Activated CD4-positive, alpha-beta T cell treated with anti-CD3 and anti-CD28 coated beads, Interleukin-10, Interleukin-2, amounts not matched to agents 100 ng/mL and 50 ng/mL, durations not matched to agents 16 hours and 8 hours (primary cell): ENCODE measurements at regions not wholly inside any gene's neighbourhood (a gene's known extent, or its start where the extent isn't known, plus 50 kb on each side); places are given as distances from the start of the nearest gene placed in this dataset.
"Not testable (repeated sequence)": the region's sequence is repeated elsewhere in the genome, so short reads cannot be mapped to it uniquely, and the experiment has no call there.

Experiments
- DNase-seq: peaks from one replicate; pipeline ENCODE4 v3.0.0-alpha.2; 2020

DNA sequence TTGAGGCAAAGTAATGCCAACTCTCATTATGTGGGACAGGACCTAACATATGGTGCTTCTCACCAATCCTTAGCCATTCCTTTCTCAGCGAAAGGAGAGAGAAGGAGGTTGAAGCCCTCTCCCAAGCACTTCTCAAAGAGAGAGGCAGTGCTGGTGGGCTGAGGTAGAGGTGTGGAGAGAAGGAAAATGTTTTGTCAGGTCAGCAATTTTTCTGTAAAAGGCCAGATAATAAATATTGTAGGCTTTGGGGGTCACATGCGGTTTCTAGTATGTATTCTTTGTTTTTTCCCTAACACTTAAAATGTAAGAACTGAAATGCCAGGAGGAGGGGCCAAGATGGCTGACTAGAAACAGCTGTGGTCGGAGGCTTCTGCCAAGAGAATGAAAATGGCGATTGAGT is 225.0 kb upstream of the NPY start:
- DNase-seq = no peak

DNA sequence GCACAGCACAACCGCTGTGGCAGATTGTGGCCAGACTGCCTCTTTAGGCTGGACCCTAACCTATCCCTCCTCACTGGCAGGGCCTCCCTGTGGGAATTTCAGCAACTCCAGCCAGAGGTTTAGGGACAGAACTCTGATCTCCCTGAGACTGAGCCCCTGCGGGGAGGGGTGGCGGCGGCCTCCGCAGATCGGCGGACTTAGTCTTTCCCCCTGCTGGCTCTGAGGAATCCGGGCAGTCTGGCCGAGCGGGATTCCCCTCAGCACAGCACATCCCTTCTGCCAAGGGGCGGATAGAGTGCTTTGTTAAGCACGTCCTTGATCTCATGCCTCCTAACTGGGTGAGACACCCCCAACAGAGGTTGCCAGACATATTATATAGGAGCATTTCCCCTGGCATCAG is 224.2 kb upstream of the NPY start:
- no peak for DNase-seq

DNA sequence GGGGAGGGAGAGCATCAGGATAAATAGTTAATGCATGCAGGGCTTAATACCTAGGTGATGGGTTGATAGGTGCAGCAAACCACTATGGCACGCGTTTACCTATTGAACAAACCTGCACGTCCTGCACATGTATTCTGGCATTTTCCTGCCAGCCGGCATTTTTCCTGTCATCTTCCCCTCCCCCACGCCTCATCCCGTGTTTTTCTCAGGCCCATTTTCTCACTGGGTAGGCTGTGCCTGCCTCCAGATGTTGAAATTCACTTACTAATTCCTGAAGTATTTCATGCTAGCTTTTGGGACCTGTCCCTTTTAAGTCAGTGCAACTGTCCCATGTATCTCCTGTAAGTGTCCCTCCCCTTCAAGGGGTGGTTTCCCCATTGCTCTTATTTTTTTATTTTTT is 220.3 kb upstream of the NPY start:
- no peak for DNase-seq

DNA sequence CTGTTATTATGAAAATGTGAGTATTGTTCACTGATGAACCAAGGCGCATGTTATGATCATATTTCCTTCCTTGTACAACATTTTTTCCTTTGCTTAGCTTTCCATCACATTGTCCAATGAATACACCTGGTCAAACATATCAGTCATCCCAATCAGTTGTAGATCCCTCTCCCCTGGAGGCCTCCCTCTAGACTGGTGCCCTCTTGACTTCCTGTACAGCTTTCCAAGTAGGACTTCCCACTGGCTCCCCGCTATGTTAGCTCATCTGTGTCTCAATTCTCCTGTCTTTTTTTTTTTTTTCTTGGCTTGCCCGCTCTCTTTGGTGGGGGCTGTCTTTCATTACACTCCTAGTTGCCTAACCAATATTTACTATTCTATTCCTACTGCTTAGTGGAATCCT is 214.2 kb upstream of the NPY start:
- DNase-seq = no peak

DNA sequence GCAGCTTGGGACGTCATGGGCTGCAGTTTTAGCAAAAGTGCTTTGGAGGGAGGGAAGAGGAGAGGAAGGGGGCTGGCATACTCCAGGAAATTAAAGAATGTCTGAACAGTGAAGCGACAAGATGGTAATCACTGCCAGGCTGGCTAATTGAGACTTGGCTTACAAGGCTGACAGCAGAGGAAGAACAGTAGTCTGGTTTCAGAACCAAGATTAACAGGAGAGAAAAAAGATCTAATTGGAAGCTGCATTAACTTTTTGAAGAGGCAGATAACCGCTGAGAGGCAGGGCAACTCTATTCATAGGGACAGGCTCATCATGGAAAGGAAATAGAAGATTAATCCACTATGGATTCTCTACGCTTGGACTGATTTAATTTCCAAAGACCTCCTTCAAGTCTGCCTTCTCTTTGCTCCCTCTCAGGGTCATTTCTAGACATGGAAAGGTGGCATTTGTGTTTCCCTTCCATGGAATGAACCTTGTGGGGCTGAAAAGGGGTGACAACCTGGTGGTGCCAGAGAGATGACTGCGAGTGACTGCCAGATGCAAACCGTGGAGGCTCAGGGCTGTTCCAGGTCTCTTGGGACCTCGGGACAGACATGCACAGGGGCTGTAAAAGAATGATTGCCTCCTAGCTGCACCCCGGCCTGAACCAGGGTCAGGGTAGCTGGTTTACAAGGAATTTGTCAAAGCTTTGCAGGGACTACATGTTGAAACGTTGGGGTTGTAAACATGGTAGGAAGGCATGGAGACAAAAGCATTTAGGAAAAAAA is 210.2 kb upstream of the NPY start:
- no peak for DNase-seq

DNA sequence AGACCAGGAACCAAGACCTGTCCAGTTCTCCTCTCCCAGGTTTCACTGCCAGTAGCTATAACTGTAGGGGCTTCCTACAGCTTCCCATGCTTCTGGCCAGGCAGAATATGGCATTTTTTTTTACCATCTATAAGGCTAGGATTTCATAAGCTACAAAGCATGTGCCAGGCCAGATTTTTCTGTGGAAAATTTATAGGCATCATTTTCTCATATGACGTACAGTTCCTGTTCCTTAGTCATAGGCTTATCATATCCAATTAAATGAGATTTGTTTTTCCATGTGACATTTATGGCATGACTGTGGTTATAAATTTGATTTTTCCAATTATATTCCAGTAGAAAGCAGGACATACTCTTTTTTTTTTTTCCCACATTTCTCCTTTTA is 208.6 kb upstream of the NPY start:
- DNase-seq = no peak

DNA sequence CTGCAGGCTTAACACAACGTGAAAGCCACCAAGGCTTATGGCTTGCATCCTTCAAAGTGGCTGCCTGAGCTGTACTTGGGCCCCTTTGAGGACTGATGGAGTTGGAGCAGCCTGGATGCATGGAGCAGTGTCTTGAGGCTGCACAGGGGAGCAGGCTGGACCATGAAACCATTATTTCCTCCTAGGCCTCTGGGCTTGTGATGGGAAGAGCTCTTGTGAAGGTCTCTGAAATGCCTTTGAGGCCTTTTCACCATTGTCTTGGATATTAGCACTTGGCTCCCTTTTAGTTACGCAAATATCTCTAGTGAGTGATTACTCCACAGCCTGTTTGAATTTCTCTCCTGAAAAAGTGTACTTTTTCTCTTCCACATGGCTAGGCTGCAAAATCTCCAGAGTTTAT is 201.2 kb upstream of the NPY start:
- DNase-seq = no peak

DNA sequence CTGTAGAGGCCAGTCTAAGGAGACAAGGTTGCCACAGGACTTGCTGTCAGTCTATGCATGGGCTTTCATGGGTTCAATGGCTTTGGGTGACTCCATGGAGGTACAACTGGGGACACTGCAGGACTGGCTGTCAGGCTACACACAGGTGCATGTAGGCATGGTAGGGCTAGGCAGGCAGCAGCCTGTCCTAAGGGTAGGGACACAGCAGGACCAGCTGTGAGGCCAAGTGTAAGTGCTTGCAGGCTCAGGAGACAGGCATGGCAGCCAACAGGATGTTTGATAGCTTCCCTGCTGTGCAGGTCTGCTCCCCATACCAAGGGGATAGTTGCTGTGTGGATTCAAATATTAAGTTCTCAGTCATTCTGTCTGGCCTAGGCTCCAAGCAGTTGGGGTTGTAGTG is 181.0 kb upstream of the NPY start:
- no peak for DNase-seq

DNA sequence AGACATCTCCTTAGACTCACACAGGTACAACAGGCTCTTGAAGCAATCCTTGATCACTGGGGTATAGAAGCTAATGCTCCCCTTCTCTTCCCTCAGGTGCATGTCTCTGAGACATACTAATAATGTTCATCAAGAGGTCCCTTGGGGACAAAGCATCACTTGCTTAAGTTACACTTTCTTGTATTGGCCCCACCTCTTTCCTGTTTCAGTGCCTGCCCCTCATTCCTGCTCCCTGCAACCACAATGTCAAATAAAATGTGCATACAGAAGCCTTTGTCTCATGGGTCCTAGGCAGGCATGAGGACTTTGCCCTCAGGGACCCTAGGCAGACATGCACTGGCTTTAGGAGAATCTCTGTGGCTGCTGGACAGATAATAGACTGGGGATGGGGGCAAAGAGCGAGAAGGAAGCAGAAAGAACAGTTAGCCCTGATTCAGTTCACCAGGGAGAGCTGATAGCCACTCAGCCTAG is 175.0 kb upstream of the NPY start:
- no peak for DNase-seq

DNA sequence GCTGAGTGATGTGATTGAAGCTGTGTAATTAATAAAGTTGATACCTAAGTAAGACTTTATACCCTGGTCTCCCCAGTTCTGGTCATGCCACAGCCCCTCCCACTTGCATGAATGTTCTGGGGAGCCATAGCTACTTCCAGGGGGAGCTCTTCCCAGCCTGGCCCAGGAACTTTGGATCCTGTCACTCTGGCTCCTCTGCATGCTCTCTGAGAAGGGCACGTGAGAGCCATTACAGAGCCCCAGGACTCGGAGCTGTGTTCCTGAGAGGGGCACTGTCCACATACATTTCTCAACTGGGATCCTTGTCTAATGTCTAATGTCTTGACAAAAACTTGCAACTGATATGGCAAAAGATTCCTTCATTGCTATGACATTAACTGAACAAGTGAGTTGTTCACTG is 173.9 kb upstream of the NPY start:
- no peak for DNase-seq

DNA sequence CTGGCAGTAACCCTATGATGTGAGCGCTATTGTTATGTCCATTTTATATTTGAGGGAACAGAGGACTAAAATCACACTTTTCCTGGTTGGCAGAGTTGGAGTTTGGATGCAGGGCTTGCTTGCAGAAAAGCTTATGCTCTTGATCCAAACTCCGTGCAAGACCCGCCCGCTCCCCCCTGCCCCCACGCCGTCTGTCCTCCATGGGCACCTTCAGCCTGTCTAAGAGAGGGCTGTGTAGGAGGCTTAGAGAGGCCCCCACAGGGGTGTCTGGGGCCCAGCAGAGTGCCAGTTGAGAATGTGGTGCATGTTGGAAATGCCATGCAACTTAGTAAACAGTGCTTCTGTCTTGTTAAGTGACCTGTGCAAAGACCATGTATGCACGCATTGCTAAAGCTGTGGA is 170.5 kb upstream of the NPY start:
- DNase-seq = no peak

DNA sequence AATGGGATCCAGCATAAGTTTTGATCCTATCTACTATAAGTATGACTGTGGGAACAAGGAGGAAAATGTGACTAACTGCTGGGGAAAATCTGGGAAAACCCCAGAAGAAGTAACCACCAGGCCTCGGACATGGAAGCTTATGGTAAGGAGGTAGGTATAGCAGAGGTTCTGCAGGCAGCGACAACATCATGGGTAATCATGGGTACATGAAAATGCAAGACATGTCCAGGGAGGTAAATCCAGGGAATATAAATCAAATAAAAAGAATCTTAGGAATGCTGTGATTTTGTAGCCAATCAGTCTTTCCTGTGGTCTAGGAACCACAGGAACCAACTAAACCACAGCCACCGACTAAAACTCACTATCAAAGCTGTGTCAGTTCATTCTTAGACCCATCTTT is 168.3 kb upstream of the NPY start:
- DNase-seq = no peak

DNA sequence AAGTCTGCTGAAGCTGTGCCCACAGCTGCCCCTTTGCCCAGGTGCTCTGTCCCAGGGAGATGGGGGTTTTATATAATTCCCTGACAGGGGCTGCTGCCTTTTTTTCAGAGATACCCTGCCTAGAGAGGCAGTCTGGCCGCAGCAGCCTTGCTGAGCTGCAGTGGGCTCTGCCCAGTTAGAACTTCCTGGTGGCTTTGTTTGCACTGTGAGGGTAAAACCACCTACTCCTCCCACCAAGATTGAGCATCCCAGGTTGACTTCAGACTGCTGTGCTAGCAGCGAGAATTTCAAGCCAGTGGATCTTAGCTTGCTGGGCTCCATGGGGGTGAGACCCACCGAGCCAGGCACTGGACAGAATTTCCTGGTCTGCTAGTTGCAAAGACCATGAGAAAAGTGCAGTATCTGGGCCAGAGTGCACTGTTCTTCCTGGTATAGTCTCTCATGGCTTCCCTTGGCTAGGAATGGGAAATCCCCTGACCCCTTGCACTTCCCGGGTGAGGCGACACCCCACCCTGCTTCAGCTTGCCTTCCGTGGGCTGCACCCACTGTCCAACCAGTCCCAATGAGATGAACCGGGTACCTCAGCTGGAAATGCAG is 166.0 kb upstream of the NPY start:
- not testable (repeated sequence) for DNase-seq

DNA sequence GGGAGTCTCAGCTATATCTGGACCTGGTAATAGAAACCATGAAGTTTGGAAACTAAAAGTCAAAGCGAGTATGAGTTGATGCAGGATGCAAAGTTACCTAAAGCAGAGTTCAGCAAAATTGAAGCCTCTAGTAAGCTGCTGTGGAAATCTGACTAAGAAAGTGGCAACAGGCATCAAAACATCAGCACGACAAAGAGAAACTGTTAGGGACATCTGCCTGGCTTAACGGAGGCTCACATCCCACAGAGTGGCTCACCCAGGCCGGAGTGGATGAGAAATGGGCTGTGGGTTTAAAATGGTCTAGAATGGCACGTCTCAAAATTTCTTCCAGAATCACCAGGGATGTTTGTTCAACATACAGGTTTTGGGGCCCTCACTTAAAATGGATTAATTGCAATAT is 164.1 kb upstream of the NPY start:
- DNase-seq = no peak

DNA sequence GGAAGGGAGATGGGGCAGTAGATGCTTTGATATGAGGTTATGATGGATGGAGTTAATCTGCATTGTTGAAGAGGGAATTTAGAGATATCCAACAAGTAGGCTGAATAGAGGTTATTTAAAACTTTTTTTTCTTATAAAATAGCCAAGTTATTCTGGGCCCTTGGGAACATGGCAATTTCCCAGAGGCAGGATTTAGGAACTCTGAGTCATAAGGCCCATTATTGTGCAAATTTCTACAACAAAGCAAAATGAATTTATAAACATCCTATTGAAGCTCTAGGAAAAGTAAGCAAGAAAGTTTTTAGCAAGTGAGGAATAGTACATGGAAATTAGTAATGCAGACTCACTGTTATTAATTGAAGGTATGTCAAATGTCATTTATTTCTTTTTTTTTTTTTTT is 160.9 kb upstream of the NPY start:
- no peak for DNase-seq

DNA sequence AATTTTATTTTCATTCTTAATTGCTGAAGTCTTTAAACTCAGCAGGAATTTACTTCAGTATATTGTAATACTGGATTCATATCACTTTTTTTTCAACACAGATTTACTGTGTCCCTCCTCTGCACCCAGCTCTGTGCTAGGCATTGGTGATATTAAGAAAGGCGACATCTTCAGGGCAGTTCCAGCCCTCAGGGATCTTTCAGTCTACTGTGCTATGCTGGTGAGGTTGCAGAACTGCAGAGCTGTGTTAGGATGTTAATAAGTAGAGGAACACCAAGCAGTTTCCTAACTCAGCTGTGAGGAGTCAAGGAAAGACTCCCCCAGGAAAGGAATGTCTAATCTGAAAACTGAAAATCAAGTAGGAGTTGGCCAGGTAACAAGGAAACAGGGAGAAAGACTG is 158.2 kb upstream of the NPY start:
- DNase-seq = no peak

DNA sequence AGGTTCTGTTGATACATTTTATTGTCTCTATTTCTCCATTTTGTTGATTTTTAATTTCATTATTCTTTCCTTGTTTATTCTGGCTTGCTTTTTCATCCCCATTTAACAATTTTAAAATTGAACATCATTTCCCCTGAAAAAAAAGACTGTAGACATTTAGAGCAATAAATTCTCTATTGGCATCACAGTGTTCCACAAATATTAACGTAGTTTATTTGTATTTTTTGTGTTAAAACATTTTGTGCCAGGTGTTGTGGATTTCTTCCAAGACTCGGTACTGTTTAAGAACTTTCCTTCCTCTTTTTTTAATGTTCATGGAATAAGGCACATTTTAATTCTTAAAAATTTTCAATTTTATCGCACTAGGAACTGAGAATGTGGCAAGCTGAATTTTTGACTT is 156.1 kb upstream of the NPY start:
- DNase-seq = no peak

DNA sequence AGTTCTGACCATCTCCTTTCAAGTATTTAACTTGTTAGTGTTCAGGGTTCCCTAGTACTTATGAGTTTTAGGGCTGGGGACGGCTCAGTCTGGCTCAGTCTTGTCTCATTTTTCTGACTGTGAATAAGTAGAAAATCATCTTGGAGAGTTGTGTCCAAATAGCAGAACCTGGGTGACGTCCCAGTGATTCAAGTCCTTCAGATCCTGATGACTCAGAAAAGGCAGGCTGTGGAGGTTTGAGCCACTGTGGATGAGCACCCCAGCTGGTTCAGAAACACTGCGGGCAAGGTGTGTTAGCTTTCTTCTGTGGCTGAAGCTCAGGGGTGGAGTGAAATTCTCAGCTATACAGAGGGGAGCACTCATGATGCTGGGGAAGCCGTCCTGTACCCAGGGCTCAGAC is 154.4 kb upstream of the NPY start:
- DNase-seq = no peak

DNA sequence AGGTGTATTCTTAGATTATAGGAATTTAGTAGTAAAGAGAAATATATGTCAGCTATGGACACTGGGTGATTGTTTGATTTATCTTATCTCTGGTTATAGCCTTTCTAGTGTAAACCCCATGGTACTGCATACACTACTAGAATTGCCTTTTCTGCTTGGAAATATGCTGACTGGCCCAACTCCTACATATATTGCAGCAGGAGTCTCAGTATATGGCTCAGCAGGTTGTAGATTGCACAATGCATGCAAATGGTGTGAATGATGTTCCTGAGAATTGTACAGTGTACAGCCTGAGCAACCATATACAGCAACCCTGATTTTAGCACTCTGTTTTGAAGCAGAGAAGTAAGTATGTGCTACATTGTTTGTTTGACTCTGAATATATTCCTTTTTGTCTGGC is 153.4 kb upstream of the NPY start:
- DNase-seq = no peak

DNA sequence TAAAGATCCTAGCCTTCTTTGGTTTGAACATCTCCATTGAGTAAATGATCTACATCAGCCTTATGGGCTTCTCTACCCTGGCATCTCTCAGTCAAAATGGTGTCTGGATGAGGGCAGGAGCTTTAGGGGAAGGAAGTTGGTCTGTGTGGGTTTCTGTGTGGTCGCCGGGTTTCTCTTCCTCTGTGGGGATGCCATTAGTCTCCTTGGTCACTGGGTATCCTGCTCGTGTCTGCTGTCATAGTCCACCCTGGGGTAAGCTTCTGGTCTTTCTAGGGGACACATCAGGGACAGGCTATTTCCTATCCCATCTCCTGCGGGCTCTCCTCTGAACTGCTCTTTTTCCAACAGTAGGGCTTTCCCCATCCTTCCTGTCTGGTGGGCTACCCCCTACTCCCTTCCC is 150.3 kb upstream of the NPY start:
- DNase-seq = no peak

DNA sequence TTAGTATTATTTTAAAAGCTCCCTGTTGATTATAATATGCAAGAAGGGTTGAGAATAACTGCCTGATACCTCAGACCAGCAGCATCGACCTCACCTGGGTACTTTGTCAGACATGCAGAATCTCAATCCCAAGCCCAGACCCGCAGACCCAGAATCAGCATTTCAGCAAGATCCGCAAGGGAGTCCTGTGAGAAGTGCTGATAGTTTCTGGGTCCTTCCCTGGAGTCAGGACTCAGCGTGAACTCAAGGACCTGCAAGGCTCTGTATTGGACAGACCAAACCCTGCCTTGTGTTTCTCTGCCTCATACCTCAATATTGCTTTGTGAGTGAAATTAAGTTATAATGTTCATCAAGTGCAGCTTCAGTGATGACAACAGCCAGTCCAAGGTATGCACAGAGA is 149.5 kb upstream of the NPY start:
- no peak for DNase-seq

DNA sequence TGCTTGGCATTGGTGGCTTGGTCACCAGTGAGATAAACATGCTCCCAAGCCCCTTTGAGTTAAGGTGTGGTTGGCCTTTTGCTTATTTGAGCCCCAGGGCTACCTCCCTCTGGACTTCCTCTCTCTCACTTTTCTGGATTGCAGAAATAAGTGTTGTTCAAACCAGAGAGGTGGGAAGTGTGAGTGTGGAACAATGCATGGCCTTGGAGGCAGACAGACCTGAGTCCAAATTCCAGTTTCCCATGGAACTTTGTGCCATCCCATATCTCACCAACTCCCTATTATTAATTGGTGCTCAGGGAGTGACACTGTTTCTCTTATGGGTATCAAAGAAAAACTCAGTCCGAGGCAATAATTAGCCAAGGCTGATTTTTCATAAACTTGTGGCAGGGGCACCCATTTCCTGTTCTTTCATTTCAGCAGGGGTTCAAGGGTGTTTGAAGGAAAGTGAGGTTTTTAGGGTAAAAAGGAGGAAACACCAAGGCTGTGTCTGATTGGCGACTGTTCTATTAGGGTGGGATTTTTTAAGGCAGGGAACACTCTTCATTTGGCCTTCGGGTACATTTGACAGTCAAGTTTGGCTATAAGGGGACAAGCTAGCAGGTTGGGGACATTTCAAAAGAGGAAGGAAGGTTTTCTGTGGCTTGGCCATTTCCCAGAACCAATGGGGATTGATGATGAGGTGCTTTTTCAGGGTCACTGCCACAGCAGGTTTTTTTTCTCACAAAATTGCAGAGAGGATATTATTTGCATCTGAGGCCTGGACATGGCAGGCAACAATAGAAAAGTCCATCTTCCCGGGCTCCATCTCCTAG is 148.8 kb upstream of the NPY start:
- no peak for DNase-seq

DNA sequence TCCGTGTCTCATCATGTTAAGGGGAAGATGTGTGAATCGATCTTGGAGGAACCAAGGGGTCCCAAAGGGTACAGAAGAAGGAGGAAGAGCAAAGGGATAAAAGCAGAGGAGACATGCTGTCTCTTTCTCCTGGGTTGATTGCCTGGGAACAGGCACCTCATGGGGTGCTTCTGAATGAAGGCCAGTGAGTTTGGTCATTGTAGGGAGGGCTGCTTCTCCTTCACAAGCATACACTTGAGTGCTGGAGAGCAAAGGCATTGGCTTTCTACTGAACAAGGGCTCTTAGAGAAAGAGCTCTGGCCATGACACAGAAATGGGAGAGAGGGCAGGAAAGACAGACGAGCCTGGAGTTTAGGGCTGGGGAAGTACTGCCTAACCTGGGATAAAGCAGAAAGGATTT is 146.7 kb upstream of the NPY start:
- no peak for DNase-seq

DNA sequence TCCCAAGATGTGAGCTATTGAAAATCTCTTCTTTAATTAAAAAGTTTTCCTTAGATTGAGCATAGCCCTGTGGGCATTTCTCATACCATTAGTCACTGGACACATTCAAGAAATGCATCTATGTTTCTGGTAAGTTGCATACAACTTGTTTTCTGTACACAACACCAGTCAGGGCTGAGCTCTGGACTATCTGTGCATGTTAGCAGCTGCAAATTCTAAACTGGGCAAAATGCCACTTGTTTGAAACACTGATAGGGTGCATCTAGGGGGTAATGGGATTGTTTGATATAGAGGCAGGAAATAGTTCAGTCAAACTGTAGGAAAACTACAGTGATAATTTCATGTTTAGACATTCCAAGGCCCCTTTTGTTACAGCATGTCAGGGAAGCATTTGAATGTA is 145.6 kb upstream of the NPY start:
- DNase-seq = no peak
